GM19238 (cell line): ENCODE measurements at regions not wholly inside any gene's neighbourhood (a gene's known extent, or its start where the extent isn't known, plus 50 kb on each side); places are given as distances from the start of the nearest gene placed in this dataset.

ENCODE experiments used
- DNase-seq: peaks from one replicate; pipeline ENCODE4 v3.0.0; 2011; ENCODE audit warnings: low spot score; ENCODE audit not compliant: insufficient read length

GRCh38 chr3:107428051-107428858 lies 51.0 kb downstream of the CCDC54 start:
- no peak for DNase-seq

GRCh38 chr3:107429320-107430181 lies 52.3 kb downstream of the CCDC54 start:
- DNase-seq, result peak; percentile 52

- no peak for DNase-seq
These were observed 53.2 kb downstream of the CCDC54 start for GRCh38 chr3:107430214-107430995.

DNA sequence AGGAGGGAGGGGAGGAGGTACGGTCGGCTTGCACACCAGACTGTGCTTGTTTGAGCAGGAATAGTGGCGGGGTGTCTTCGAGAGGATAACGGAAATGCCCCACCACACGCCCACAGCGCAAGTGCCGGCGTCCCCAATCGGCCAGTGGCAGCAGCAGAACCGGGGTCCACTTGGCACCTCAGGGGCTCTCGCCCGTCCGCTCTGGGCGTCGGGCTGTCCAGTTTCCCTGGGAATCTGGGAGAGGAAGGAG lies 53.7 kb downstream of the CCDC54 start:
- DNase-seq, result no peak

GRCh38 chr3:107431246-107432012 lies 54.2 kb downstream of the CCDC54 start:
- peak; percentile 21 for DNase-seq

DNA sequence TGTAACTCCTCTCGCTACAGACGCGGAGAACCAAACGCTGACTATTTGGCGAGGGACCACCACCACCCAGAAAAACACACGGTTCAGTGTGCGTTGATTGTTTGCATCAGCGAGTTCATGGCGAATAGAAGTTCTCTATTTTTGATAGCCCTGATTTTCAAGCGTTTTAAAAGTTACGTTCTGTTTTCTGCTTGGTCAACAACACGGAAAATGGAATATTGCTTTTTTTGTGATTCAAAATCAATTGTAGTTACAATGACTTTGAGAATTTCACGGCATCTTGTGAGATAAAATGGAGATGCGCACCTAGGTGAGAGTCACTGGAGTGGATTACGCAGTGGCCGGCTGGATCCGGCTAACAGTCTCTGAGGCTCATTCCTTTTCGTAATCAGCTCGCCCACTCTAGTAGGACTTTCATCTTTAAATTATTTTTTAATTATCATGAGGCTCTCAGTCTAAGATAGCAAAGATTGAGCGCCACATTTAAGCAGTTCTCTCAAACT lies 54.8 kb downstream of the CCDC54 start:
- DNase-seq, result no peak

- DNase-seq, result no peak
These were observed 55.4 kb downstream of the CCDC54 start for GRCh38 chr3:107432646-107433045.

DNA sequence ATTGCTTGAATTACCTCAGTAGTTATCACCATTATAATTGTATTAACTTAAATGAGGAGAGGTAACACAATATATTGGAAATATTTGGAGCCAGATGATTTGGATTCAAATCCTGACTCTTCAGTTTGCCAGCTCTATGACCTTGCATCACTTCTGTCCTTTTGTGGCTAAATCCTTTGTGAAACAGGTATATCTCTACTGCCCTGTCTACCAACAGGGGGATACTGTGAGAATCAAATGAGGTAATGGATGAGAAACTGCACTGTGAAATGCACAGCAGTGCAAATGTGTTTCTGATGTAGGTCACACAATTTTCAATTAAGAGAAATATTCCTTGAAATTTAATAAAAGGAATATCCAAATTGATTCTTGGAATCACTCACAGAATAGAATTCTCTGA lies 58.8 kb downstream of the CCDC54 start:
- no peak for DNase-seq

DNA sequence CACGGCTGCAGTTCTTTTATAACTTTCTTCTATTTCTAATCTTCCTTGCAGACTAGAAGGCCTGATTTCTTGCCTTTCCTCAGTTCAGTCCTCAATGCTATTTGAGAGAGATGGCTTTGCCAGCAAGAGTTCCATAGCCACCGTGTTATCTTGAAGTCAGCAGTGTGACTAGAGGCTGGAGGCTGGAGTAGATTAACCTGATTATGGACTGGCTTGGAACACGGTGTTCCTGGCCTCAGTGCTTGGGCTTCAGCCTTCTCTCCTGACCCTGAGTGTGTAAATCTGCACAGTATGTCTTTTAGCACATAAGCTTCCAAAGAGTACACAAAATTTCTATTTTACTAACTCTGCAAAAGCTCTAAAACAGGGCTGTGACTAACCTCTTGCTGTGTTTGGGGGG lies 61.4 kb downstream of the CCDC54 start:
- no peak for DNase-seq

DNA sequence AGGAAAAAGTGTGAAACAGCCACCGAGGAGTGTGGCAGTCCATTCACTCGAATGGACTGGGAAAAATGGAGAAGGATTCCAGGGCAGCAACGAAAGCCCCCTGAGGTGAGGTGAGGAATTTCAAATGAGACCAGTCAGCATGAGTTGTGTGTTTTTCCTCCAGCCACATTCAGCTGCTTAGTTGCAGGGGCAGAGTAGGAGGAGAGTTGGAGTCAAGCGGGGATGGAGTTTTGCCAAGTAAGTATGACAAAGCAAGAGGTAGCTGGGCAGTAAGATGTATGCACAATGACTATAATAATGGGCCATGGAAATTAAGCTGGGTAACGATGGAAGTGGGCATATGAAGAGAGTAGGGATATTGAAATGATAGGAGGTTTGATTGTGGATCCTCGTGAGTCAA lies 64.4 kb downstream of the CCDC54 start:
- DNase-seq, result no peak

GRCh38 chr3:107443461-107443860 lies 66.2 kb downstream of the CCDC54 start:
- DNase-seq, result no peak

DNA sequence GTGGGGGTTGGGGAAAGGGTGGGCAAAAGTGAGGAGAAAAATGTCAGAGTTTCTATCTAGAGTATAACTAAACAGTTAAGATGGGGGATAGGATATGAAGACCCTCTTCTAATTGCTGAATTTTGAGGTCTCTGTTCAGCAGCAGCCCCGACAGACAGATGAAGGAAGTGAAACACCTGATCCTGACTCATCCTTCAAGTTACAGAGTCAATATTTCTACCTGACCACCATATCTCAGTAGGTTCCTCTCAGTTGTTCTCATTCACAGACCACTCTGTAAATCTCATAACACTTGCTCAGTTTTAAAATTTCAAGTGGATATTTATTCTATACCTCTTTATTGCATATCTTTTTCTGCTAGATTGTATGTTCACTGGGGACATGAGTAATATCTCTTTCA lies 69.5 kb downstream of the CCDC54 start:
- DNase-seq, result no peak

DNA sequence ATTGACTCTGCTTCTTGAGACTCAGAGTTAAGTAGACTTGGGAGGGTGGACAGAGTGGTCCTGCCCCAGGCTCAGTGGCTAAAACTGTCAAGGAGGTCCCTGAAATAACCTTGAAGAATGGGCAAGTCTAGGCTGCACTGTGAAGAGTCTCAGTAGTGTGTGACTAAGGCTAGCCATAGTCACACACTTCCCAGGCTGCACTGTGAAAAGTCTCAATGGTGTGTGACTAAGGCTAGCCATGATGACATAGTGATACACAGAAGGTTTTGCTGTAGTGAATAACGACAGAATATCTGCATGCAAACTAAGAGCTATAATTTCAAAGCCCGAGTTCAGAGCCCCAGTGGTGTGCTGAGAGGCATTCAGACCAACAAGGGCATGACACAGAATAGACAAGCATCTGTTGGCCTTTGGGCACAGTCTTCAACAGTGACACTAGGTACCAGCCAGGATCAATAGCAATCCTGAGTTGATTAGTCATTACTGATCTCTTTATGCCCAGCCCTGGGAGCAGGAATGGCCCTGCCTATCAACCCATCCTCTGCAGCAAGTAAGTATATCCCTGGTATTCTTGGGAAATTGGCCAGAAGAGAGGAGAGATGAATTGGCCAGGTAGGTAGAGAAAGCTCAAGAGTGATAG lies 72.4 kb upstream of the BBX start:
- no peak for DNase-seq

GRCh38 chr3:107452436-107452835 lies 70.3 kb upstream of the BBX start:
- DNase-seq, result no peak

DNA sequence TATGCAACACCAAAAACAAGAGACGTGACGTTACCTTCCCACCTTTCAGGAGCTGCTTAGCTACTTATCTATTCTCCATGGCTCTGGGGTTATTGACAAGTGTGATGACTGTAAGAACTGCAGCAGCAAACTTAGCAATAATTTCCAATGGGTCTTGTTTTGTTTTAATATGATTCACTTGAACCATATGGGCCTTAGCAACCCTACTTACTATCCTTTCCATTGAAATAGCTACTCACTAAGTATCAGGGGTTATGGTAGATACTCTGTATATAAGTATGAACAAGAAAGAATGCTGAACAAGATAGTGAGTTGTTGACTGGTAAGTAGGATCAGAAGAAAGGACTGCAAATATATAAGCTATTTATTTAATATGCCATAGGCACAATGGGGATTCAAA lies 69.3 kb upstream of the BBX start:
- no peak for DNase-seq

DNA sequence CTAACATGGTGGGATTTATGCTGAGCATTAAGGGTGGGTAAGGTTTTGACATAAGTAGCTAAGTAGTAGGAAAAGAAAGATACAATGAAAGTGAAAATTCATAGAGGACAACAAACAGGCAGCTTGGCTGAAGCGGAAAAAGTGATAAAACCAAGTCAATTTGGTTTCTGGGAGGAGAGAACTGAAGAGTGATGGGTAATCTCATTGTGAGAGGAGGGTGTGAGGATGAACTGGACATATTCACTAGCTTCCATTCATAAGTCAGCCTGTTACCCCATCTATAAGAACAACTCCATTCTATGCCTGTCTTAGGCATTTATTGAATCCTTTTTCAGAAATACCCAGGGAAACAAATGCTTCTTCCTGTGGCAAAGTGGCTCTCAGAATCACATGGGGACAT lies 67.1 kb upstream of the BBX start:
- no peak for DNase-seq

DNA sequence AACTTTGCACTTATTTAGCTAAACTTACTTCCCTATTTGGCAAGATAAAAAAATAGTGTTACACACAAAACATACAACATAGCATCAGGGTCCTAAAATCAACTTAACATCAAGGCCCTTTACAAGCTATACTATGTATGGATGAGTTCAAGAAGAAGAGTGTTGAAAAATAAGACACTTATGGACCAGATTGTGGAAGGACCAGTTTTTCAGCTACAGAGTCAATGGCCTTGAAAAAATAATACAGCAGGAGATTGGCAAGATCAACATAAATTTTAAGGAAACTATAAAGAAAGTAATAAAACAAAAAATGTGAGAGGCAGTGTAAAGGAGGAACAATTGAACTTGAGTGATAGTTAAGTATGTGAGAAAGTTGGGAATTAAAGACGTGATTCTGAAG lies 66.3 kb upstream of the BBX start:
- DNase-seq, result no peak

DNA sequence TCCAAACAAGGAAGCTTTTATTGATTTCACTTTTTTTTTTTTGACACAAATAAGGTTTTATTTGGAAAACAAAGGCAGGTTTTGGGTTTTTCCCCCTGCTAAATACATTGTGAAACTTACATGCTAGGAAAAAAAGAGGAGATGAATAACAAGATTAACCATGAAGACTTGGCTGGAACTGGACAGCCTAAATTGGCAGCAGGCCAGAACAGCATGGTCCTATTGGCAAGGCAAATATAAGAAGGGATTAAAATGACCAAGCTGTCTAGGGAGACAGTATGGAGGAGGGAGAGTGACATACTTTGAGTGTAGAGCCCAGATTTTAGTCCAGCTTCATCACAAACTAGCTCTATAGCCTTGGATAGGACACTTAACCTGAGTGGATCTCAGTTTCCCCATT lies 63.9 kb upstream of the BBX start:
- no peak for DNase-seq

- DNase-seq, result no peak
These were observed 61.0 kb upstream of the BBX start for GRCh38 chr3:107461721-107462120.

- DNase-seq, result no peak
These were observed 58.7 kb upstream of the BBX start for GRCh38 chr3:107464037-107464436.
